ENCODE measurements at regions not wholly inside any gene's neighbourhood (a gene's known extent, or its start where the extent isn't known, plus 50 kb on each side); places are given as distances from the start of the nearest gene placed in this dataset.

DNA sequence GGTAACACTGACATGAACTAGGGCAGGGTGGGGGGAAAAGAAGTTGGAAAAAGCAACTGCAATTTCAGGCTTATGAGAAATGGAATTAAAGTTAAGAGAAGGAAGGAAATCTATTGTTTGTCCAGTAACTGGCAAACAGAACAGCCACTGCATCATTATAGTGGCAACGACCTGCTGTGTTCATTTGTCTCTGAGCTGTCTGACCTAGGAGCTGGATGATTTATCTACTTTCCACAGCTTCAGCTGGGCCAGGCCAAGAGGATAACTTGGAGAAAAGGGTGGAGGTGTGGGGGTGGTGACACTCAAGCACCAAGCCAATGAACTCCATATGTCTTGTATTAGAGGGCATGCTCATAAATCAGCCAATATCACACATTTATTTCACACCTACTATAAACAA is 291.5 kb upstream of the KLHL29 start:
- no peak for DNase-seq (ENCODE audit: low read depth)

GRCh38 chr2:23096906-23097602 is 287.9 kb upstream of the KLHL29 start:
- DNase-seq (ENCODE audit: low read depth) = no peak

DNA sequence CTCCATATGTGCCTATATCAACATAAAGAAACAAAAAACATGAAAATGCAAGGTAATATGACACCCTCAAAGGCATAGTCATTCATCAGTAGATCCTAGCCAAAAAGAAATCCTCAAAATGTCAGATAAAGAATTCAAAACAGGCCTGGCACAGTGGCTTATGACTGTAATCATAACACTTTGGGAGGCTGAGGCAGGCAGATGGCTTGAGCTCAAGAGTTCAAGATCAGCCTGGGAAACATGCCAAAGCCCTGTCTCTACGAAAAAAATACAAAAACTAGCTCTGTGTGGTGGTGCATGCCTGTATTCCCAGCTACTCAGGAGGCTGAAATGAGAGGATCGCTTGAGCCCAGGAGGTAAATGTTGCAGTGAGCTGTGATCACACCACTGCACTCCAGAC is 284.6 kb upstream of the KLHL29 start:
- no peak for DNase-seq (ENCODE audit: low read depth)

DNA sequence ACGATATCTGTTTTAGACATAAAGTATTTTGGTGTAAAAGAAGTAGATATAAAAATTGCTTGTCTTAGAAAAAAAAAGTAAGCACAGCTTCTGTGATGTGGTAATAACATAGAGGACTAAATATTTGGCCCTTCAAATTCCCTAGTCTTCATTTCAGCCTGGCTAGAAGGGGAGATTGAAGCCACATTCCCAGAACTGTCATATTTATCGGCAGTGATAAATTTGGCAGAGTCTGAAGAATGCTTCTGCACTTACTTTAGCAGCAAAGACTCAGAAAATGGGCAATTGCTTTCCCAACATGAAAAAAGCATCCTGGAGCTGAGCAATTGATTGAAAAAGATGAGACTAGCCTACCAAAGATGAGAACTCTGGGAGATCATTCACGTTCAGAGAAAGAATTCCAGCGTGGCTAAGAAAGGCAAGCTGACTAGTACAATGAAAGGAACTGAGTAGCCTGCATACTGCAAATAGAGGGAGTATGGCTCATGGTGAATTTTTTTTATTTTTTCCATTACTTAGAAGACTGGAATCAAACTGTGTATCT is 278.7 kb upstream of the KLHL29 start:
- DNase-seq (ENCODE audit: low read depth) = no peak

GRCh38 chr2:23107327-23107941 is 277.5 kb upstream of the KLHL29 start:
- no peak for DNase-seq (ENCODE audit: low read depth)

DNA sequence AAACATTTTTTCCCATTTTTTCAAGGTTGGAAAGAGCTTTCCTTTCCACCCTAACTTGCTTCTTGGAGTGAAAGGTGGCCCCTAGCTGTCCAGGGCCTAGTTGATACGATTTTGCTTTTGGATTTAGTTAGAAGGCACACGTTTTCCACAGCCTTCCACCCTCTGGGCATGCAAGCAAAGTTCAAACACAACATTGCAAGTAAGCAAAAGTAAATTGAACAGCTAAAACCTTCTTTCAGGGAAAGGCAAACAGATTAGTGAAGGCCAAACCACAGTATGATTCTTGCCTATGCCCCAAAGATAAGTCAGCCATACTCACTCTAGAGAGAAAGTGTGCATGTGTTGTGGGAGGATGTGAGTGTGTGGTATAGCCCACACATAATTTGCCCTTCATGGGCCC is 273.7 kb upstream of the KLHL29 start:
- DNase-seq (ENCODE audit: low read depth) = no peak

DNA sequence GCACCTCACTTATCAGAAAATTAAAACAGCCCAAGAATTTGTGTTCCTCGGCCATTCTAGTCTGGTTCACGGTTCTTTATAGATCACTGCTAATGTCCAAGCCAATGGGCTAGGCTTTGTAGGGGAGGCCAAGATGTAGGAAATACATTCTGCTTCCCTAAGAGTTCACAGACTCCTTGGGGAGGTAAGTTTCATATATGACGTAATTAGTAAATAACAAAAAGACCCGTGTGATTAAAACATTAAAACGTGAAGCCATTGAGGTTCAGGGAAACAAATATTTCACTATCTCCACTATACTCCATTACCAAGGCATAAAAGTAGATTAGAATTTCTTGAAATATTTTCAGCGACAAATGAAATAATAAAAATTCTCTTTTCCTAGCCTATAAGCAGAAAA is 272.5 kb upstream of the KLHL29 start:
- no peak for DNase-seq (ENCODE audit: low read depth)

DNA sequence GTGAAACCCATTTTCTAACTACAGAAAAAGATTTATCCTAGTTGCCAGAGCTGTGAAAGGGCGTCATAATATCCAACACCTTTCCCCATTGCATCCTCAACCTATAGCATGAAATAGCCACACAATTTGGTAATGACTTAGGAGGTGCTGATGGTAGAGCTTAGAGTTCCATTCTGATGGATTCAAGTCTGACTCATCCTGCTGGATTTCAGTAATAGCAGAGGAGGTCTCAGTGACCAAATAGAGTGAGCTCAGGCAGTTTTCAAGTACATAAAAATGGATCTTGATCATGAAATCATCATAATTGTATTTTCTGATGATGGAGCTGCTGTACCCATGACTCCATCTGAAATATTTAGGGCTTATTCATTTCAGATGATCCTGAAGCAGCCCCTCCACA is 270.7 kb upstream of the KLHL29 start:
- no peak for DNase-seq (ENCODE audit: low read depth)

GRCh38 chr2:23118313-23118712 is 266.7 kb upstream of the KLHL29 start:
- no peak for DNase-seq (ENCODE audit: low read depth)

DNA sequence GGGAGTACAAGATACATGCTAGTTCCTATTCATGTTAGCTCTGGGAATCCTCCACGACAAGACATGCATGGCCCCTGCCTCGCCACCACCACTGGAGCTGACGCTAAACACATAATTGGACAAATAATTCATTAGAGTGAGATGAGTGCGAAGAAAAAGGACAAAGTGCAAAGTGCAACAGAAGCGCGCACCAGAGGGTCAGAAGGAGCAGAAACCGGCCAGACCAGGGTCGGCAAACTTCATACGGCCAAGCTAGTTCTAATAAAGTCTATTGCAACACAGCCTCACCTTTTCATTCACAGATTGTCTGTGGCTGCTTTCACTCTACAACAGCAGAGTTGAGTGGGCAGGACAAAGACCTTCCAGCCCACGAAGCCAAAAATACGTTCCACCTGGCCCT is 266.1 kb upstream of the KLHL29 start:
- no peak for DNase-seq (ENCODE audit: low read depth)

DNA sequence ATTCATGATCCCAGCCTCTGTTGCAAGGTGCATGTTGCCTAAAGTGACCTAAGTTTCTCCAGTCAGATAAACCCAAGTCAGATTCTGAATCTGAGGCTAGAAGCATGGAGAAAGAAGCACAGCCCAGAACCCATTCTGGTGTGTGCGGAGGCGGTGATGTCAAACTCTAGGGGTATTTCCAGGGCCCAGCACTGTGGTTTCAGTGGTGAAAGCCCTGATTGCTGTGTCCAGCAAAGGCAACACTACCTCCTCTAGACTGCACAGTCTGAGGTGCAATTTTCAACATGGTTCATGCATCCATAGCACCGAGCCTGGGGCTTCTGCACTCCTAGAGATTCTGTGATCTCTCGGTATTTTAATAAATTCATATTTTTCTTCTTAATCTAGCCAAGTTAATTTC is 264.8 kb upstream of the KLHL29 start:
- no peak for DNase-seq (ENCODE audit: low read depth)

DNA sequence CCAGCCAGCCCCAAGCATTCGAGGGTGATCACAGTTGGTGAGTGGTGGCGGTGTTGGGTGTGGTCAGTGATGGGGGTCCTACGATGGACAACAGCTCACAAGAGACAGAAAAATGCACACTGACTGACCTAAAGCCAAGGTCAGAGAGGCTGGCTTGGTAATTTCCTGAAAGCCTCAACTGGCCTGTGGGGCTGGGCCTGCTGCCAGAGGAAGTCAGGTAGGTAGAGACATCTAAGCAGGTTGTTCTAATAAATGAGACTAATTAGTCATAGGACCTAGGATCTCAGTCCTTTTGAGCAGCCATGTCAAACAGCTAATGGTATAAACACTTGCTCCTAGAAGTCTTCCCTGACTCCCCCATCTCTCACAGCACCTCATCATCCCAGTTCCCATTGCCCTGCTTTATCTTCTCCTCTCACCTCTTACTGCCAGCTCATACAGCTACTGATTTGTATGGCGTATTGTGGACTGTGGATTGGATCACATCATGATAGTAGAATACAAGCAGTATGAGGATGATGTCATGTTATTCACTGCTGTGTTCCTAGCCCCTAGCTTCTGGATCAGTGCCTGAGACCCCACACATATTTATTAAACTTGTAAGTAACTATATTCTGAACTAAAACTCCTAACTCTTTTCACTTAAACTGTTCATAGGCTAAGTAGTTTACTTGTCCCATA is 262.9 kb upstream of the KLHL29 start:
- no peak for DNase-seq (ENCODE audit: low read depth)

GRCh38 chr2:23122681-23123215 is 262.2 kb upstream of the KLHL29 start:
- no peak for DNase-seq (ENCODE audit: low read depth)

GRCh38 chr2:23123686-23124085 is 261.3 kb upstream of the KLHL29 start:
- no peak for DNase-seq (ENCODE audit: low read depth)

DNA sequence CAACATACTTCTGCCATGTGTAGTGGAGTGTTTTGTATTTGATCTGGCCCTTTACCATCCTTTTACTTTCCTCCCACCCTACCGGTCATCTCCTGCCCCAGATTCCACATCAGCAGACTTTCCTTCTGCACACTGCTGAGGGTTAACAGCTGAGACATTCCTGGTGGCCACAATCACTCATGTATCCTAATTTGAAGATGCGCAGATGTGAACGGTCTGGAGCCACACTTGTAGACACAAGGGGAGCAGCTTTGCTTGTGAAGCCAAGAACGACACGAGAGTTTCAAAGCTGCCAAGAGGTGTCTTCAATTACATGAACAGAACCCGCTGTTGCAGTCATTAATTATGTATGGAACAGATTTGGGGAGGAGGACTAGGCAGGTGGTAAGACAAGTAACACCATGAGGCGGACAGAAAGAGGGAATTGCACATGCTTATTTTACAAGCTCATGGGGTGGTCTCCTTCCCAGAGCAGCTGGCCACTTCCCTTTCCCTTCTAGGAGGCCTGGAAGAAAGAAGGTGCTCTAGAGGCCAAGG is 260.7 kb upstream of the KLHL29 start:
- no peak for DNase-seq (ENCODE audit: low read depth)

DNA sequence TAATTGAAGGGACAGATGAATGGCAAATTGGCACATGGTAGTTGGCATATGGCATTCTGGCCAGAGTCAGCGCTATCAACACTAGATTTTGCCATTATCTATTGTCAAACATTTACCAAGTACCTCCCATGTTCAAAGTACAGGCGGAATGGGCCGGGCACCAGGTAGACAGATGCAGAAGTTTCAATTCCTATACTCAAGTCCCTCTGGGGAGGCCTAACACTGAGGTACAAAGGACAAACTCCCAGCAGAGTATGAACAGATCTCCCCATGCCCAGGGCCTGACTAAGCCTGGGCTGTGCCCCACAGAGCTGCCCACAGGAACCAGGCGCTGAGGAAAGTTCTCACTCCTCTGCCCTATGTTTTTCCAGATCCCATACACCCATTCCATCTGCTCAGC is 257.5 kb upstream of the KLHL29 start:
- DNase-seq (ENCODE audit: low read depth) = no peak

DNA sequence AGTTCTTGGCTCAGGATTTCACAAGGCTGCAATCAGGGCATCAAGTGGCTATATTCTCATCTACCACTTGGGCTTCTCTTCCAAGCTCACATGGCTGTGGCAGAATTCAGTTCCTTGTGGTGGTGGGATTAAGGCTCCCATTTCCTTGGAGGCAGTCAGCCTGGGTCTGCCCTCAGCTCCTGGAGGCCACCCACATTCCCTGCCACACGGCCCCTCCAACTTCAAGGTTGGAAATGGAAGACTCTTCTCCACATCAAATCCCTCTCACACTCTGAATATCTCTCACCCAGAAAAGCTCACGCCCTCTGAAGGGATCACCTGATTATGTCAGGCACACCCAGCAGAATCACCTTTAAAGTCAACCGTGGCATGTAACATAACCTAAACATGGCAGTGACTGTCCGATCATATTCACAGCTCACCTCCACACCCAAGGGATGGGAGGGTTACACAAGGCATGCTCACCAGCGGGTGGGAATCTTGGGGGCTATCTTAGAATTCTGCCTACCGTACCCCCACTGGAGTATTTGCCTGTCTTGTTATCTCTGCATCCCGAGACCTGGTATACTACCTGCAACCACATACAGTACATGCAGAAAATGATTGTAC is 256.2 kb upstream of the KLHL29 start:
- DNase-seq (ENCODE audit: low read depth) = no peak

DNA sequence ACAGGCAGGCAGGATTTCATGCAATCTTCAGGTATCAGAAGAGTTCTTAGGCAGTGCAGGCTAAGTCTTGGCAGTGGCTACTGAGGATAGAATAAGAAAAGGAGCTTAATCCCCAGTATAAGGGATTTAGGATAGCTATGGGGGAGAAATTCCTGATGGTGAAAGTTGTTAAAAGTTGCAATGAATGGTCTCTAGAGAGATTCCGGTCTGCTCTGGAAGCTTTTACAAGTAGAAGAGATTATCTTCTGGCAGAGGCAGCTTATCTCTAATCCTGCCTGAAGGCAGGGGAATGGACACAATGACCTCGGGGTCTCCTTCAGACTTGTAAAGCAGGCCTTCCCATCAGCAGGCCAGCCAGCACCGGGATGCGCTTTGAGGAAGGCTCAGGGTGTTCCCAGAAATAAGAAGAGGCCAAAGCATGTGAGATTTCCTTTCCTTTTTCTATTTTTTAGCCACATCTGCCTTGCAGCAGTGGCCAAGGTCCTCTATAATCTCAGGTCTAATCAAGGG is 253.9 kb upstream of the KLHL29 start:
- no peak for DNase-seq (ENCODE audit: low read depth)

- DNase-seq (ENCODE audit: low read depth) = no peak
Observed at GRCh38 chr2:23132000-23132399, 253.0 kb upstream of the KLHL29 start.

- DNase-seq (ENCODE audit: low read depth) = no peak
Observed at GRCh38 chr2:23132823-23133595, 252.0 kb upstream of the KLHL29 start.

GRCh38 chr2:23134726-23135125 is 250.3 kb upstream of the KLHL29 start:
- DNase-seq (ENCODE audit: low read depth) = no peak
